Hematopoietic multipotent progenitor cell treated with erythropoietin and hydrocortisone succinate and interleukin-3 and kit ligand, for 6 days (in vitro differentiated cells): ENCODE measurements at regions not wholly inside any gene's neighbourhood (a gene's known extent, or its start where the extent isn't known, plus 50 kb on each side); places are given as distances from the start of the nearest gene placed in this dataset.
"Not testable (repeated sequence)": the region's sequence is repeated elsewhere in the genome, so short reads cannot be mapped to it uniquely, and the experiment has no call there.

Experiments
- DNase-seq: peaks from one replicate; pipeline ENCODE4 v3.0.0-alpha.2; 2015

DNA sequence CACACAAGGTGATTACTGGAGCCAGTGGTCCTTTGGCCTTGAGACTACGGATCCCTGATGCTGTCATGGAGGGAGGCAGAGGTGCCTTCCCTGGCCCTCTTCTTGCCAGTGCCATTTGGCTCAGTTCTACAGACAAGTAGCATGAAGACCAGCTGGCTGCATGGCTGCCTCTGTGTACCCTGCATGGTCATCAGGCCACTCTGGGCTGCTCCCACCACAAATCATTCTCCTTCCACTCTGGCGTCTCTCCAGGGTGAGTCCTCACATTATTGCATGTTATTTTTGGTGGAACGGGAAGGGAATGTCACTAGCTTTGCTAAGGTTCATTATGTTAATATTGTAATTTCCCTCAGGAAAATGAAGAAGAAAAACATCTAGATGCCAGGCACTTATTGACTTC, 229.8 kb downstream of the VAPA start:
- no peak for DNase-seq

DNA sequence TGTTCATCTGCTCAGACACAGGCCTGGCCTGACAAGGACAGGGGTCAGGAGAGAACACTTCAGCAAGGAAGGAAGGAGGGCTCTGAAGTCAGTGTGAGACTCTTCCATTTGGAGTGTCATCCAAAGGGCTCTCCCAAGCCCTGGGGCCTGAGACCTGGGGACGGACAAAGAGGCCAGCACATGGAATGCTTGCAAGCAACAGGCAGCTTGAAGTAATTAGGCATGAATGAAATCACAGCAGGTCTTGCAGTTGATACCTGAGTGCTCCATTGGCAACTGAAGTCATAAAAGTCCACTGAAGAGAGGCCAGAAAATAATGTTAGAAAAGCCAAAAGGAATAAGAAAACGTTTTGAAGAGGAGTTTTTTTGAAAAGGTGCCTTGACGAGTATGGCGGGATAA, 231.7 kb downstream of the VAPA start:
- no peak for DNase-seq

DNA sequence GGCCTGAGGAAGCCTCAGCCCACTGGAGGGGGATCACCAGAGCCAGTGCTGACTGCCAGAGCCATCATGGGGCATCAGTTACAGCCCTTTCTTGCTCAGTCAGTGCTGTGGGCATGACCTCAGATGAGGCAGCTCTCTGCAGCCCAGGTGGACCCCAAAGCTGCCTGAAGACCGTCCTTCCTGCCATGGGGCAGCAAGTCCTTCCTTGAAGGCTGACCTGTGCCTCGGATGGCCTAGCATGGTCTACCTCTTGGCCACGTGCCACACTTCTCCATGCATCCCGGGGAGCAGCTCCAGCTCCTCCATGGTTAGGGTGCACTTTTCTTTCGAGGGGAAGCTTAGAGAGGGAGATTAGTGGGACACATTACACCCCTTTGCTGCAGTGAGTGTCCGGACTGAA, 233.4 kb downstream of the VAPA start:
- no peak for DNase-seq

DNA sequence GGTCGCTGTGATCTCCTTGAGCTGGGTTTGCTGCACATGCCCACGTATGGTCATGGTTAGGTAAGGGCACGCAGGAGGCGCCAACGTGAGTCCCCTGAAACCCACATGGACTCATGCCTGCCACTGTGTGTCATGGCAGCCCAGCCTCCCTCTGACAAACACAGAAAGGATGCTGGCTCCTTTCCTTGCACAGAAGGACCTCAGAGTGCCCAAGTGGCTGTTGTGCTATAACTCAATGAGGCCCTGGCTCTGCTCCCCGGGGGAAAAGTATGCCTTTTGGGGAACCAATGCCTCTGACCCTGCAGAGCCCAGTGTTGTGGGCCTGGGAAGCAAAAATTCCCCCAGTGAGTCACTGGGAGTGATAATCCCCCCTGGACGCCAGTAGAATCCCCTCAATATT, 233.9 kb downstream of the VAPA start:
- no peak for DNase-seq

DNA sequence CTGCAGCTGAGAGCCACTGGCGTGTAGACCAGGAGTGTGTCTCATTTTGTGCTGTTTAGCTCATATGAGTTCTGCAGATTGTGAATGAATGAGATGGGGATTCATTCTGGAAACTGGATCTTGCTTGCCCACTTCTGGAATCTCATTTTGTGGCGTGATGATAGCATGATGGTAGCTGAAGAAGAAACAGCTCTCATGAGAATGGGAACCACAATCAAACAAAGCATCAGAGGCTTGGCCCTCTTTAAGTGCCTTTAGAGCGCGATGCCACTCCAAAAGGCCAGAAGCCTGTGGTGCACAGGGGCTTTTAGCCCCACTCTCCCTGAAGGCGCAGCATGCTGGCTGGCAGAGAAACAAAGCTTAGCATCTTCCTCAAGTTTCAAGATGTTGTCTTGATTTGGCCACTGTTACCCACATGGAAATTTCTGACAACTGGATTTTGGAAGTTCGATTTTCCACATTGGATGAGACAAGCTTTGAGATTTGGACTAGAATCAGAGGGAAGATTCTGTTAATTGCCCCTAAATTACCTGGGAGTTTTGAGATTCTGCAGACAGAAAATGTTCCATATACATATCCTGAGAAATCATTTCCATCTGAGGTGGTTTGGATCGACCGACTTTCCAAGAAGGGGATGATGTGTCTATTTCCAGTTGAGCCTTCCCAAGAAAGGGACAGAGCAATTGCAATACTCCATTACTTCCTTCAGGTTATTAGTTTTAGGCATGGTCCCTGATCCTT, 234.5 kb downstream of the VAPA start:
- DNase-seq: no peak

DNA sequence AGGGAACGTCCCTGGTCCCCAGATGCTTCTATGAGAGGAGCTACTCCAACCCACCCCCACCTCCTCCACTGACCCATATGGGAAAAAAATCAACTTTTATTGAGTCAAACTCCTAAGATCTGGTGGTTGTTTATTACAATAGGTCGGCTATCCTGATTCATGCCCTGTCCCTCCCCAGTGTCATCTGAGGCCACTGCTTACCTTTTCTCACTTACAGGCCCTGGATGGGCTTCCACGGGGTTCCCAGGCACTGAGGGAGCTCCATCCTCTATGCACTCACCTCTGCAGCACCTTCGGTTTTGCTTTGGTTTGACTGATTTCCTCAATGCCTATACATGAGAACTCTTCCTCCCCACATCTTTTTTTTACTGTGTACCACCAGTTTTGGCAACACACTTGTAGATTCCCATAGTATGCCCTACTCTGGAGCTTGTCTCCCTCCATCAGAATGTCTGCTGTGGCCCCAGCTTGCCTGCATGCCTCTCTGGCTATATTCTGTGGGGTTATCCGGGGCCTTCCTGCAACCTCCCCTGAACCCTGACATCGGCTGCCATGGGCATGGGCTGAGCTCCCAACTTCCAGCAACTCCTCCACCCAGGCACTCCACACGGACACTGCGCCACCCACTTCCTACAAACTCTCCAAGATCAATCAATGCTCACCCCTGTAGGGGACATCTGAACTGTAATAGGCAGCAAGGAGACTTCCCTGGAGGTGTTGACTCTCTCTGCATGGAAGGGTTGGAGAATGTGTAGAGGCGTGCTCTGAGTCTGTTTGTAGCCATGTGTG, 236.1 kb downstream of the VAPA start:
- DNase-seq: no peak

DNA sequence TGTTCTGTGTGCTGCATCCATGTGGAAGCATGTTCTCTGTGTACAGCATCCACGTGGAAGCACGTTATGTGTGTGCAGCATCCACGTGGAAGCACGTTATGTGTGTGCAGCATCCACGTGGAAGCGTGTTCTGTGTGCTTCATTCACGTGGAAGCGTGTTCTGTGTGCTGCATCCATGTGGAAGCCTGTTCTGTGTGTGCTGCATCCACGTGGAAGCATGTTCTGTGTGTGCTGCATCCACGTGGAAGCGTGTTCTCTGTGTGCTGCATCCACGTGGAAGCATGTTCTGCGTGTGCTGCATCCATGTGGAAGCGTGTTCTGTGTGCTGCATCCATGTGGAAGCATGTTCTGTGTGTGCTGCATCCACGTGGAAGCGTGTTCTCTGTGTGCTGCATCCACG, 236.8 kb downstream of the VAPA start:
- DNase-seq: not testable (repeated sequence)

DNA sequence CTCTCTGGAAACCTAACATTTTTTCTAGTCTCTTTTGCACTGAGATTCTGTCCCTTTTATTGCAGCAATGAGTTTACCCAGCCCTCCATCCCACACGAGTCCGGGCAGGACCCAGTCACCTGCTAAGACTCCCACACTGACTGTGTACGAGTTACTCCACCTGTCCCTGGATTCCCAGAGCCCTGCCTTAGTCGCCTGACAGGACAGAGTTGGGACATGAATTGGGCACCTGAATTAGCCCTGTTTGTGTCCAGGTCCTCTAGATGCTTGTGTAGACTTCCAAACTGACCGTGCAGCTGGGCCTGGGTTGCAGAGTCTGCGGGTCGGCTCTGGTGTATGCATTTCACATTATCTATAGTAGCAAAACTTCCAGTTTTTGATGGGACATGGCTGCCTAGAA, 238.7 kb downstream of the VAPA start:
- DNase-seq: no peak

DNA sequence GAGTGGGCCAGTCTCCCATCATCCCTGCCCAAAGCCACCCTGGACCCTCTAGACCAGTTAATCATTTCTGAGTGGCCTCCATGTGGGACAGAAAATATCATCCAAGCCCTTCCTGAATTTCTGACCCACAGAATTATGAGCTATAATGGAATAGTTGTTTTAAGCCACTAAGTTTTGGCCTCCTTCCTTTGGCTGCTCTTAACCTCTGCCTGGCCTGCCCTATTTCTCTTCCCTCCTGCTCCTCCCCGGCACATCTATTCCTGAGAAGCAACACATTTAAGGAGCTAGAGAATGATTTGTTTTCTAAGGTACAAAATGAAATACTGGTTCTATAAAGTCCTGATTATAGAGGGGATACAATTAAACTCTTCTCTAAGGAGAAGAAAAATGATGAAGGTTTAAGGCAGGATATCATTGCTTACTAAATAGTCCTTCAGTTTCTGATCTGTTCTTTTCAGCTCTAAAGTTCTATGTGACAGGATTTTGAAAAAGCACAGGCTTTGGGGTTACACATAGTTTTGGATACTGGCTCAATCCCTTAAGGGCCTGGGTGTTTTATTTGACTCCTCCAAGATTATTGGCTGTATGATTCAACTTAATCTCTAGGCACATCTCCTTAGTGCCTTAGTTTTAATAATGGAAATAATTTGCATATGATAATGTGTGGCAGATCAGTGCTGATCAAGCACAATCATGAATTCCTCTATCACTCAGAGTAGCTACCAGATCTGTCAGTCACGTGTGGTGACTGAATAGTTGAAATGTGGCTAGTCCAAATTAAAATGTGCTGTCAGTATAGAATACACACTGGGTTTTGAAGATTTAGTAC, 240.3 kb downstream of the VAPA start:
- no peak for DNase-seq

DNA sequence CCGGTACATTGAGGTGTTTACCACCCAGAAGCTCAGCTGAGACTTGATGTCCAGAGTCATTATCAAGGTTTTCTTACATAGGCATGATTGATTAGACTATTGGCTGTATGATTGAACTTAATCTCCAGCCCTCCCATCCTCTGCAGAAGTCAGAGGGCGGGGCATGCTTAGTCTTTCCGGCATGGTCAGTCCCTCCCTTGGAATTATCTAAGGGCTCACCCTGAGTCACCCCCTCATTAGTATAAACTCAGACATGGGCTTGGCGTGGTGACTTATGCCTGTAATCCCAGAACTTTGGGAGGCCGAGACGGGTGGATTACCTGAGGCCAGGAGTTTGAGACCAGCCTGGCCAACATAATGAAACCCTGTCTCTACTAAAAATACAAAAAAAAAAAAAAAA, 243.9 kb downstream of the VAPA start:
- no peak for DNase-seq

DNA sequence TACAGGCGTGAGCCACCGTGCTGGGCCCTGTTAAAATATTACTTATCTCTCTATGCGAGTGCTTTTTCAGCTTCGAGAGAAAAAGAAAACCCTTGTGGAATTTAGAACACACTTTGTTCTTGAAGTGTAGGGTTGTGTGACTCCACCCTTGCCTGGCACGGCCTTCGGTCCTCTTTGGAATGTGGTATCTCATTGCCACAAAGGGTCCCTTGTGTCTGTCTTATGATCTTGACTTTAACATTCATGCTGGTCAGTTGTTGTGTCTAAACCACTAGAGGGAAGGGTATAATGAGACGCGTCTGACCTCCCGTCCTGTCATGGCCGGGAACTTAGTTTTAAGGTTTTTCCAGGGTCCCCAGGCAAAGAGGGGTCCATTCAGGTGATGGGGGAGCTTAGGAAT, 246.4 kb downstream of the VAPA start:
- no peak for DNase-seq

DNA sequence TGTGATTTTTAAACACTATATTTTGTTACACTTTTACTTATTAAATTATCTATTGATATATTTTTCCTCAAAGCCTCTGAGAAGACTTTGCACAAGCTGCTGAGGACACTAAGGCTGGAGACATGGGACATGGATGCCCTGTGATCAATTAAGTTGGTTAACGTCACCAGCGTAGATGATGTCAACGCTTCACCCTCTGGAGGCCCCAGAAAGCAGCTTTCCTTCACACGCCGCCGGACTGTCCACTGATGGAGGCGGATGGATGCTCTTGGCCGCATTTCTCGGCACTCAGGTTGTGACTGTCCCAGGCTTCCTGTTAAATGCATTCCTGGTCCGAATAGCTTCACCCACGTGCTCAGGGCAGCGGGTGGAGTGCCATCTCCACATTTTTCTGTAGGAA, 247.5 kb downstream of the VAPA start:
- no peak for DNase-seq

DNA sequence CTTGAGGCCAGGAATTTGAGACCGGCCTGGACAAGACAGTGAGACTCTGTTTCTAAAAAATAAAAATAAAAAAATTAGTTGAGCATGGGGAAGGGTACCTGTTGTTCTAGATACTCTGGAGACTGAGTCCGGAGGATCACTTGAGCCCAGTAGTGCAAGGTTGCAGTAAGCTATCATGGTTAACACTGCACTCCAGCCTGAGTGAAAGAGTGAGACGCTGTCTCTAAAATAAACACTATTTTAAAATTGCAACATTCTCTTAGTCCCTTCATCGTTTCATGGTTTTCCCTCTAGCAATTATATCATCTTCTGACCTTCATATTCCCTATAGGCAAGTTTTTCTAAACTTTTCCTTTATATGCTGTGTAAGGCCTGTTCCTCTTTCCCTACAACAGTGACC, 248.5 kb downstream of the VAPA start:
- DNase-seq: no peak

DNA sequence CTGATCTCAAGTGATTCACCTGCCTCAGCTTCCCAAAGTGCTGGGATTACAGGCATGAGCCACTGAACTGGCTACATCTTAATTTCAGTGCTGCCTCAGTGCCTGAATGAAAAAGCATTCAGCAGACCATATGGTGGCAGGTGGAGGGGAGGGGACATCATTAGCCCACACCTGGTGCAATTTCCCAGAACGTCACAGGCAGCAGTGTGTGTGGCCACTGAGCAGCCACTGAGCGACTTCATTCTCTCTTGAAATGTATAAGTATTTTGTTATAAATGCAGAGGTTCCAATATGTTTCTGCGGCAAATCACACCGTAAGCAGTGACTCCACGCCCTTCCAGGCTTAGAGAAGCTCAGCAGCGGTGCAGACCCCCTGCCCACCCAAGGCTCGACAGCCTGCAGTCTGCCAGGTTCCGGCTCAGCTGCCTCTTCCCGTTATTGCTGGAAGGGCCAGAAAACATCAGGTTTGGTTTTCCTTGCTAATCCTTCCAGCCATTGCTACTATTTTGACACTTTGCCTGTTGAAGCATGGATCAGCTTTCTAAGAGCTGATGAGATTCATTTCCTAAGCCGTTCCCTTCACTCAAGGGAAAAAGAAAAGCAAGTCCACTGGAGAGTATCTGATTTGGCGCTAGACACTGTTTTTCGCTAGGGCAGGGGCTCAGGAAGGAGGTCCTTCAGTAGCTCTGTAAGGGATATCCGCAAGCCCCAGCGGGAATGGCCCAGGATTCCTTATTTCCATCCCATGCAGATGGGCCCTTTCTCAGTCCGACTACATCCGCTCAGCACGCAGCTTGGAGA, 250.7 kb downstream of the VAPA start:
- no peak for DNase-seq

DNA sequence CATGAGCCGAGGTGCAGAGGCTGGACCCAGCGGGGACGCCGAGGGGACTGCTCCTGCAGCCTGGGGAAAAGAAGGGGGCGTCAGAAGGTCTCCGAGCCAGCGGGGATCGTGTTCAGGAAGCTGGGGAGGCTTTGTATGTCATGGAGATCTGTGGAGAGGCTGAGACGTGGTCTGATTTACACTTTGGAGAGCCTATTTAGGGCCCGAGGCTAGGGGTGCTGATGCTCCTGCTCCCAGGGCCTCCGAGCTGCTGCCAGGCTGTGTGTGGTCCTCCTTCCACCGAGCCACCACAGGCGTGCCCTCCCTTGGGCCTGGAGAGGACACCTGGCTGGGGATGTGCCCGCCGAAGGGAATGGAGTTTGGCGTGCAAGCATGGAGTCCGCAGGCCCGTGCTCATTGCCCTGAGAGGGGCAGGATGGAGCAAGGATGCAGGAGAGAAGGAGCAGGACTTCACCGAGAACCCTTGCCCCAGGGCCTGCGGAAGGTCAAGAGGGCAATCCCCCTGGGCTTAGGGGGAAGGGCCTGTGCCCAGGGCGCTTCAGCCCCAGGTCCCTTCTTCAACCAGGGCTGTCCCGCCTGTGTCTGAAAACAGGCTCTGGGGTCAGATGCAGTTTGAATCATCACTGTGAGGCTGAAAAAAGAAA, 252.5 kb downstream of the VAPA start:
- no peak for DNase-seq

DNA sequence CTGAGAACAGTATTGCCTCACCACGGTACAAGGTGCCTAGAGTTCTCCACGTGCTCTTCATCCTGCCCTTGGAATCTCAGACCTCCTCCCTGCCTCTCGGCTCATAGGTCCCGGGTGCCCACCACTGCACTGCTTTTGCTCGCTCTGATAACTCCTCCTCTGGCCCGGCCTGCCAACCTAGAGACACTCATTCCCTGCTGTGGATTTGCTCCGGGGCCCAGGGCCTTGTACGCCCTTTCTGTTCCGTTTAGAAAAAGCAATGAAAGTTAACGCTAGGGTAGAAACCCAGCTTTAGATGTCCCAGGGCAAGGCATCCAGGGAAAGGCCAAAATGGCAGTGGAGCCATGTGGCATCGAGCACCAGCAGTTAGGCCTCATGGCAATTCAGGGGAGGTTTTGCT, 253.9 kb downstream of the VAPA start:
- no peak for DNase-seq

DNA sequence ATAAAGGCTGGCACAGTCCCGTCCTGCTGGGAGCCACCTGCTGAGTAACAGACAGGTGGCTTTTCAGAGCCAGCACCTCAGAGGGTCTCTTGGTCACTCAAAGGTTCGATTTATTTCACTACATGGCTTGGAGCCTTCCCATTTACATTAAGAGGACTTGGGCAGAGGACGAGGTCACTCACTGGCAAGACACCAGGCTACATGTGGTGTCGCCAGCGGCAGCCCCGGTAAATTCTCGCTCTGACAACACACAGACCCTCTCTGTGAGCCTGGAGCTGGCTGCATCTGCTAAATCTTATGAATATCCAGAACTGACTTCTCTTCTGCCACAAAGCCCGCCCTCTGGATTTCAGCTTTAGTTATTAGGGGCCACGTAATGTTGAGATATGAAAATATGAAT, 254.7 kb downstream of the VAPA start:
- DNase-seq: no peak

DNA sequence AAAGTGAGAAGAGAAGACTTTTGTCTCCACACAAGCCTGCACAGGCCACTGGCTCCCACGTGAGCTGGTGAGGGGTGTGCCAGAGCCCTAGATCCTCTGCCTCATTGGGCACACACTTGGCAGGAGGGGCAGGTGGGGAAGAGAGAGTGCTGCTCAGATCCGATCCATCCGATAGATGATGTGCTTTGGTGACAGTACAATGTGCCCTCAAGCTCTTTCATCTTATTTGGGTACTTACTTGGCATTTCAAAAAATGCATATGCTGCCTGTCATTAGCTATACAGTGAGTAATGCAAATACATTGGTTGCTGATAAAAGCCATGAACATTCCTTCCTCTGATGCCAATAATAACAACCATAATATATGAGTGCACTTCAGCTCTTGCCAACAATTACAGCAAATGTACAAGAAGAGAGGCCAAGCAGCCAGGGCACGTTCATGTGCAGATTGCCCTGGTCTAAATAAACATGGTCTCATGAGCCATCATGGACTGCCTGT, 255.3 kb downstream of the VAPA start:
- no peak for DNase-seq

DNA sequence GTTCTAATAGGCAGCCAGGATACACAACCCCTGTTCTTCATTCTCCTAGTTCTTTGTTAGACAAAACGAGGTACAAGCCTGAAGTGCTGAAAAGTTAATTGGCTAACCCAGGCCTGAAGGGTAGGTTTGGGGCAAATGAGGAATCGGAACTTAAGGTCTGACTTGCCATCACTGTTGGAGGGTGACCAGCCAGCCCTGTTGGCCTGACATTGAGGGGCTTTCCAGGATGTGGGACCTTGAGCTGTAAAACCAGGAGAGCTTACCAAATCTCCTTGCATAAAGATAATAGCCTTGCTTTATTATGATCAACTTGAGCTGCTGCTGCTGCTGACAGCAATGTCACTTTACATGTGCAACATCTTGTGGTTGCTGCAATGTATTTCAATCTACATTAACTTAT, 256.0 kb downstream of the VAPA start:
- no peak for DNase-seq

DNA sequence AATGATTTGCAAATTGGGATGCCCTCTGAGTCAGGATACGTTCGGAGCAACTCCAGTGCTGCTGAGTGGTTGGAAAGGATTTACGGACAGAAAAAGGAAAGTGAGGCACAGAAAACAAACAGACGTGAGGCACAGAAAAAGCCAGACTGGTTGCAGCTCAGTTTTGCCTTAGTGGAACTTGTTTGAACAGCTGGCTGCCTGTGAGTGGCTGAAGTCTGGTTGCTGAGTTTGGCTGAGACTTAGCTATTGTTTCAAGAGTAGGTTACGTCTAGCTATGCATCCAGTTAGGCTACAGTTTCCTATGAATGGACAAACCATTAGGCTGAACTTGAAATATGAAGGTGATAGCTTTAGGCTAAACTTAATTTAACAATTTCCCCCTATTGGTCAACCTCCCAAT, 256.6 kb downstream of the VAPA start:
- no peak for DNase-seq

DNA sequence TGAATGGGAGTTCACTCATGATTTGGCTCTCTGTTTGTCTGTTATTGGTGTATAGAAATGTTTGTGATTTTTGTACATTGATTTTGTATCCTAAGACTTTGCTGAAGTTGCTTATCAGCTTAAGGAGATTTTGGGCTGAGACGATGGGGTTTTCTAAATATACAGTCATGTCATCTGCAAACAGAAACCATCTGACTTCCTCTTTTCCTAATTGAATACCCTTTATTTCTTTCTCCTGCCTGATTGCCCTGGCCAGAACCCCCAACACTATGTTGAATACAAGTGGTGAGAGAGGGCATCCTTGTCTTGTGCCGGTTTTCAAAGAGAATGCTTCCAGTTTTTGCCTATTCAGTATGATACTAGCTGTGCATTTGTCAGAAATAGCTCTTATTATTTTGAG, 261.5 kb downstream of the VAPA start:
- not testable (repeated sequence) for DNase-seq

DNA sequence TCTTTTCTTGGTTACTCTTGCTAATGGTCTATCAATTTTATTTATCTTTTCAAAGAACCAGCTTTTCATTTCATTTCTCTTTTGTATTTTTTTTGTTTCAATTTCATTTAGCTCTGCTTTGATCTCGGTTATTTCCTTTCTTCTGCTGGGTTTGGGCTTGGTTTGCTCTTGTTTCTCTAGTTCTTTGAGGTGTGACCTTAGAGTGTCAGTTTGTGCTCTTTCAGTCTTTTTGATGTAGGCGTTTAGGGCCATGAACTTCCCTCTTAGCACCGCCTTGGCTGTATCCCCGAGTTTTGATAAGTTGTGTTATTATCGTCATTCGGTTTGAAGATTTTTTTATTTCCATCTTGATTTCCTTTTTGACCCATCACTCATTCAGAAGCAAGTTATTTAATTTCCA, 265.5 kb downstream of the VAPA start:
- not testable (repeated sequence) for DNase-seq
